ENCODE measurements at regions not wholly inside any gene's neighbourhood (a gene's known extent, or its start where the extent isn't known, plus 50 kb on each side); places are given as distances from the start of the nearest gene placed in this dataset.

GRCh38 chr11:28736256-28736655, 628.1 kb downstream of the METTL15 start:
- TF ChIP-seq CTCF (IDR thresholded peaks at IDR 0.05; ENCODE audit: insufficient read depth, low read length, poor library complexity, severe bottlenecking), result no peak
- Histone ChIP-seq H2AFZ (ENCODE audit: low read depth, low read length, severe bottlenecking) (no peak overlapping the region), H3K9ac (ENCODE audit: low read length) (no peak overlapping the region), H3K27me3 (ENCODE audit: low read length) (no peaks in the 10 kb centered on the region), H3K79me2 (ENCODE audit: insufficient read depth, low read length) (no peaks in the 10 kb centered on the region), H3K36me3 (ENCODE audit: low read length) (no peaks in the 10 kb centered on the region), H3K9me2 (replicated peaks; ENCODE audit: insufficient read depth, low read length) (no peaks in the 10 kb centered on the region), H3K4me2 (ENCODE audit: low read depth, low read length, poor library complexity, severe bottlenecking) (no peak overlapping the region), H4K20me1 (ENCODE audit: low read depth, low read length) (no peaks in the 10 kb centered on the region), H3K27ac (ENCODE audit: low read depth, low read length) (no peak overlapping the region), H3K4me3 (ENCODE audit: insufficient read depth, low read length, poor library complexity, severe bottlenecking) (no peak overlapping the region), H3K9me3 (ENCODE audit: insufficient read depth, low read length) (no peaks in the 10 kb centered on the region), H3F3A (ENCODE audit: insufficient read depth) (no peaks in the 10 kb centered on the region)

- Histone ChIP-seq H3K27ac (ENCODE audit: low read depth, low read length) (no peak overlapping the region), H4K20me1 (ENCODE audit: low read depth, low read length) (no peaks in the 10 kb centered on the region), H3K27me3 (ENCODE audit: low read length) (no peaks in the 10 kb centered on the region)
Measured at GRCh38 chr11:28735511-28735910, 627.3 kb downstream of the METTL15 start.

DNA sequence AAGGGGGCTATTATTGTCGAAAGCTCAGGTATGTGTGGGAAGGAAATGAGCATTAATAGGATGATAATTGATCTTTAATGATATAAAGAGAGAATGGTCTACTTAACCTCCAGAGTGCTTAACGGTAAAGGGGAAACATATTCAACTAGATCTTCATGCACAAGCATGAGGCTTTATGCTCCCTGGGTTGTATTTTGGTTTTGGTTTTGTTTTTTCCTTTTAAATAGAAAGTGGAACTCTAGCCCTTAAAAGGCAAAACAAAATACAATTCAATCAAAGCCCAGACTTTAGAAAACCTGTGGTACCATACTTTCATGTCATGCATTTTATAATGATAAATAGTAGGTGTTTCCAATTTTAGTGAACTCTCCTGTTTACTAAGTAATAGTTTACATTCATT, 622.7 kb downstream of the METTL15 start:
- TF ChIP-seq EZH2phosphoT487 (conservative IDR thresholded peaks at IDR 0.05; ENCODE audit: low read length) (no peak), CTCF (IDR thresholded peaks at IDR 0.05; ENCODE audit: insufficient read depth, low read length, poor library complexity, severe bottlenecking) (no peak)

More at GRCh38 chr11:28735511-28735910, 627.3 kb downstream of the METTL15 start:
- Histone ChIP-seq H3K36me3 (ENCODE audit: low read length) (no peaks in the 10 kb centered on the region), H3K9me3 (ENCODE audit: insufficient read depth, low read length) (no peaks in the 10 kb centered on the region), H3K4me3 (ENCODE audit: insufficient read depth, low read length, poor library complexity, severe bottlenecking) (no peak overlapping the region), H3F3A (ENCODE audit: insufficient read depth) (no peaks in the 10 kb centered on the region), H3K4me2 (ENCODE audit: low read depth, low read length, poor library complexity, severe bottlenecking) (no peak overlapping the region), H3K9ac (ENCODE audit: low read length) (no peak overlapping the region), H2AFZ (ENCODE audit: low read depth, low read length, severe bottlenecking) (no peak overlapping the region), H3K9me2 (replicated peaks; ENCODE audit: insufficient read depth, low read length) (no peaks in the 10 kb centered on the region), H3K79me2 (ENCODE audit: insufficient read depth, low read length) (no peaks in the 10 kb centered on the region)
- TF ChIP-seq EZH2phosphoT487 (conservative IDR thresholded peaks at IDR 0.05; ENCODE audit: low read length), result no peak
- TF ChIP-seq CTCF (IDR thresholded peaks at IDR 0.05; ENCODE audit: insufficient read depth, low read length, poor library complexity, severe bottlenecking), result no peak

GRCh38 chr11:28730336-28730735, 622.1 kb downstream of the METTL15 start:
- no peak overlapping the region for H3K27ac ChIP-seq (ENCODE audit: low read depth, low read length)
- TF ChIP-seq EZH2phosphoT487 (conservative IDR thresholded peaks at IDR 0.05; ENCODE audit: low read length) (no peak), CTCF (IDR thresholded peaks at IDR 0.05; ENCODE audit: insufficient read depth, low read length, poor library complexity, severe bottlenecking) (no peak)
- no peaks in the 10 kb centered on the region for H3K27me3 ChIP-seq (ENCODE audit: low read length)
- no peak overlapping the region for H3K4me3 ChIP-seq (ENCODE audit: insufficient read depth, low read length, poor library complexity, severe bottlenecking)
- no peak overlapping the region for H3K4me2 ChIP-seq (ENCODE audit: low read depth, low read length, poor library complexity, severe bottlenecking)
- no peaks in the 10 kb centered on the region for H3K9me2 ChIP-seq (replicated peaks; ENCODE audit: insufficient read depth, low read length)
- no peaks in the 10 kb centered on the region for H4K20me1 ChIP-seq (ENCODE audit: low read depth, low read length)
- H3K9me3 ChIP-seq (ENCODE audit: insufficient read depth, low read length), result no peaks in the 10 kb centered on the region
- no peak overlapping the region for H2AFZ ChIP-seq (ENCODE audit: low read depth, low read length, severe bottlenecking)
- no peaks in the 10 kb centered on the region for H3F3A ChIP-seq (ENCODE audit: insufficient read depth)
- H3K79me2 ChIP-seq (ENCODE audit: insufficient read depth, low read length), result no peaks in the 10 kb centered on the region
- H3K36me3 ChIP-seq (ENCODE audit: low read length), result no peaks in the 10 kb centered on the region
- H3K9ac ChIP-seq (ENCODE audit: low read length), result no peak overlapping the region

More for the DNA sequence above, 622.7 kb downstream of the METTL15 start:
- H3K4me2 ChIP-seq (ENCODE audit: low read depth, low read length, poor library complexity, severe bottlenecking), result no peak overlapping the region
- no peaks in the 10 kb centered on the region for H3F3A ChIP-seq (ENCODE audit: insufficient read depth)
- H3K9me2 ChIP-seq (replicated peaks; ENCODE audit: insufficient read depth, low read length), result no peaks in the 10 kb centered on the region
- no peaks in the 10 kb centered on the region for H4K20me1 ChIP-seq (ENCODE audit: low read depth, low read length)
- no peaks in the 10 kb centered on the region for H3K9me3 ChIP-seq (ENCODE audit: insufficient read depth, low read length)
- H3K9ac ChIP-seq (ENCODE audit: low read length), result no peak overlapping the region
- no peaks in the 10 kb centered on the region for H3K27me3 ChIP-seq (ENCODE audit: low read length)
- no peak overlapping the region for H2AFZ ChIP-seq (ENCODE audit: low read depth, low read length, severe bottlenecking)
- no peaks in the 10 kb centered on the region for H3K79me2 ChIP-seq (ENCODE audit: insufficient read depth, low read length)
- no peak overlapping the region for H3K27ac ChIP-seq (ENCODE audit: low read depth, low read length)
- H3K4me3 ChIP-seq (ENCODE audit: insufficient read depth, low read length, poor library complexity, severe bottlenecking), result no peak overlapping the region
- no peaks in the 10 kb centered on the region for H3K36me3 ChIP-seq (ENCODE audit: low read length)

All from SU-DHL-6 (cell line).